ENCODE measurements at regions not wholly inside any gene's neighbourhood (a gene's known extent, or its start where the extent isn't known, plus 50 kb on each side); places are given as distances from the start of the nearest gene placed in this dataset.

DNA sequence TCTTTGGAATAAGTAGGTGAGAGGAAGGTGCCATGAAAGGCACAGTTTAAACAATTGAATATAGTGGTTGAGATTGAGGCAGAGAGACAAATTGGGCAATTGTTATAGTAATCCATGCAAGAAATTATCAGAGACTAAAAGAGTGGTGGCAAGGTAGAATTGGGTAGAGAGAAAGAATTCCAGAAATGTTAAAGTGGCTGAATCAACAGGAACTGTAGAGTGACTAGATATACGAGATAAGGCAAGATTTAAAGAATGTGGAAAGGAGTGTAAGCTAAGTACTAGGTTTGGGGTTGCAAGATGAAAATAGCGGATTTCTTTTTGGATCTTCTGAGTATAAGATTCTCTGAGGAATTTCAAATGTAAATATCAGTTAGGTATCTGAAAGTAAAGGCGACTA lies 285.2 kb downstream of the DMRTA1 start:
- TF ChIP-seq, protein P1, sequence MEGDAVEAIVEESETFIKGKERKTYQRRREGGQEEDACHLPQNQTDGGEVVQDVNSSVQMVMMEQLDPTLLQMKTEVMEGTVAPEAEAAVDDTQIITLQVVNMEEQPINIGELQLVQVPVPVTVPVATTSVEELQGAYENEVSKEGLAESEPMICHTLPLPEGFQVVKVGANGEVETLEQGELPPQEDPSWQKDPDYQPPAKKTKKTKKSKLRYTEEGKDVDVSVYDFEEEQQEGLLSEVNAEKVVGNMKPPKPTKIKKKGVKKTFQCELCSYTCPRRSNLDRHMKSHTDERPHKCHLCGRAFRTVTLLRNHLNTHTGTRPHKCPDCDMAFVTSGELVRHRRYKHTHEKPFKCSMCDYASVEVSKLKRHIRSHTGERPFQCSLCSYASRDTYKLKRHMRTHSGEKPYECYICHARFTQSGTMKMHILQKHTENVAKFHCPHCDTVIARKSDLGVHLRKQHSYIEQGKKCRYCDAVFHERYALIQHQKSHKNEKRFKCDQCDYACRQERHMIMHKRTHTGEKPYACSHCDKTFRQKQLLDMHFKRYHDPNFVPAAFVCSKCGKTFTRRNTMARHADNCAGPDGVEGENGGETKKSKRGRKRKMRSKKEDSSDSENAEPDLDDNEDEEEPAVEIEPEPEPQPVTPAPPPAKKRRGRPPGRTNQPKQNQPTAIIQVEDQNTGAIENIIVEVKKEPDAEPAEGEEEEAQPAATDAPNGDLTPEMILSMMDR (IDR thresholded peaks at IDR 0.05; ENCODE audit: unreplicated experiment): no peak

GRCh38 chr9:22739712-22740111 lies 293.1 kb downstream of the DMRTA1 start:
- H3K36me3 Mint-ChIP-seq (ENCODE audit: low read depth, unreplicated experiment): no peaks in the 10 kb centered on the region
- no peak for DNase-seq (ENCODE audit: low spot score)
- no peaks in the 10 kb centered on the region for H3K9me3 Mint-ChIP-seq (ENCODE audit: unreplicated experiment)
- TF ChIP-seq, protein P1 (IDR thresholded peaks at IDR 0.05; ENCODE audit: unreplicated experiment): no peak
- H3K4me3 Mint-ChIP-seq (ENCODE audit: unreplicated experiment): no peak overlapping the region
- no peaks in the 10 kb centered on the region for H3K4me1 Mint-ChIP-seq (ENCODE audit: unreplicated experiment)
- H3K27ac Mint-ChIP-seq (ENCODE audit: unreplicated experiment): no peak overlapping the region
- H3K27me3 Mint-ChIP-seq (ENCODE audit: unreplicated experiment): peaks cover 3% of the 10 kb centered on the region

More for the DNA sequence above, 285.2 kb downstream of the DMRTA1 start:
- H3K4me3 Mint-ChIP-seq (ENCODE audit: unreplicated experiment): no peak overlapping the region
- DNase-seq (ENCODE audit: low spot score): no peak
- H3K27me3 Mint-ChIP-seq (ENCODE audit: unreplicated experiment): no peaks in the 10 kb centered on the region
- H3K36me3 Mint-ChIP-seq (ENCODE audit: low read depth, unreplicated experiment): no peaks in the 10 kb centered on the region
- no peaks in the 10 kb centered on the region for H3K9me3 Mint-ChIP-seq (ENCODE audit: unreplicated experiment)
- H3K4me1 Mint-ChIP-seq (ENCODE audit: unreplicated experiment): peaks cover 3% of the 10 kb centered on the region
- no peak overlapping the region for H3K27ac Mint-ChIP-seq (ENCODE audit: unreplicated experiment)

DNA sequence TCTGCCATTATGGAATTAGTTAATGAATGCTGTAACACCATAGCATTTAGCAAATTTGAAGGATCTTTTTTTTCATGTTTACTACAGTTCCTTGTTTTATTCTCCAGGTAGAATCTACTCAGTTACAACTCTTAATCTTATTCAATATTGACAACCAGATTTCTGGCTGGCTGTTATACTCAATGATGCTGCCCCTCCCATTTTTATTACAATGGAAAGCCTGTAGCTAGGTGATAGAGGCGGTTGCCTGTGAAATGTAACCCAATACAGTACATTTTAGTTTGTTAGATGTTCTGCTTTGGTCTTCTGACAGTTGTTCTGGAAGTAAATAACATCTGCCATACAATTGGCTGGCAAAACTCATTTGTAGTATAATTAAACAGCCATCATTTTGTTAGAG lies 294.2 kb downstream of the DMRTA1 start:
- no peaks in the 10 kb centered on the region for H3K9me3 Mint-ChIP-seq (ENCODE audit: unreplicated experiment)
- no peak for DNase-seq (ENCODE audit: low spot score)
- TF ChIP-seq, protein P1 (IDR thresholded peaks at IDR 0.05; ENCODE audit: unreplicated experiment): no peak
- H3K27me3 Mint-ChIP-seq (ENCODE audit: unreplicated experiment): peaks cover 3% of the 10 kb centered on the region
- H3K27ac Mint-ChIP-seq (ENCODE audit: unreplicated experiment): no peak overlapping the region
- H3K4me1 Mint-ChIP-seq (ENCODE audit: unreplicated experiment): no peaks in the 10 kb centered on the region
- no peaks in the 10 kb centered on the region for H3K36me3 Mint-ChIP-seq (ENCODE audit: low read depth, unreplicated experiment)
- no peak overlapping the region for H3K4me3 Mint-ChIP-seq (ENCODE audit: unreplicated experiment)

DNA sequence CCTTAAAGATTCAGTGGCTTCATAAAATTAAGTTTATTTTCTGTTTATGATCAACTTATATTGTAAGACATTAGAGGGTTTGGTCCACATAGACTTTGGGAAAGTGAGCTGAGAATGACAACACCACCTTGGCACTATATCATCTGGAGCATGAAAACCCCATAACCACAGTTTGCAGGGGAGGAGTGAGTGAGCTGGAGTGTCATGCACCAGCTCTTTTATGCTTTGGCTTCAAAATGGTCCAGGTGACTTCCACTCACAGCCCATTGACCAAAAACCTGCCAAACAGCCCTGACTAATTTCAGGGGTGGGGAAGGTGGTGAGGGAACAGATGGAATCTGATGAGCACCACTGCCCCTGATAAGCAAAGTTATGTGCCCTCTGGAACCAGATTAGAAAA lies 295.8 kb downstream of the DMRTA1 start:
- H3K4me1 Mint-ChIP-seq (ENCODE audit: unreplicated experiment): no peaks in the 10 kb centered on the region
- H3K9me3 Mint-ChIP-seq (ENCODE audit: unreplicated experiment): no peaks in the 10 kb centered on the region
- H3K27me3 Mint-ChIP-seq (ENCODE audit: unreplicated experiment): no peaks in the 10 kb centered on the region
- H3K36me3 Mint-ChIP-seq (ENCODE audit: low read depth, unreplicated experiment): no peaks in the 10 kb centered on the region
- TF ChIP-seq, protein P1 (IDR thresholded peaks at IDR 0.05; ENCODE audit: unreplicated experiment): no peak
- H3K27ac Mint-ChIP-seq (ENCODE audit: unreplicated experiment): no peak overlapping the region
- no peak for DNase-seq (ENCODE audit: low spot score)
- H3K4me3 Mint-ChIP-seq (ENCODE audit: unreplicated experiment): no peak overlapping the region

DNA sequence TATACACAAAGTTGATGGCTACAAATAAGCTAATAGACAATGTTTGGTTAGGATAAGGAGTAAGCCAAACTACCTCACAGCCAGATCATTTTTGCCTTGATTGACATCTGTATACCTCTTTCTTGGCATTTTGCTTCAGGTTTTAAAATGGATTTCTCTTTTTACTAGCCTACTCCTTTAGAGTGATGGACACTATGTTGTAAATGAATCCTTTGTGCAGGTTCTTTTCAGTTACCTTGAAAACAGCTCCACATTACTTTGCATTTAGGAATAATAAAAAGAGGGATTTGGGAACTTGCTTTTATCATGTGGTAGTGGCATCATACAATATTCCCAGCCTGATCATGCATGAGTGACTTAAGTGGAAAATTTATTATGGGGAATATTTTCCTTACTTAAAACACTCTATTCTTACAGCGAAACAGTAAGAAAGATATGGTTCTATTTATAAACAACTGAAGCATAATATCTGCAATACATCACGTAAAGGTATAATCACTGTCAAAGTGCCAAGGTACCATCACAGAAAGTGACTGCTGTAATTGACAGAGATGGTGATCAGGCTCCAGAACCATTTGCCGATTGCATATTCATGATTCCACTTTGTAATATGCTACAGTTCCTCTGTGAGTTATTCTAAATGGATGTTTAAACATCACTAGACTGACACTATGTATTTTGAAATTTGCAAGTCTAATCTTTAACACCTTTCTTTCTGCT lies 327.0 kb downstream of the DMRTA1 start:
- Mint-ChIP-seq H3K36me3 (ENCODE audit: low read depth, unreplicated experiment) (no peaks in the 10 kb centered on the region), H3K27me3 (ENCODE audit: unreplicated experiment) (no peaks in the 10 kb centered on the region), H3K4me1 (ENCODE audit: unreplicated experiment) (no peaks in the 10 kb centered on the region), H3K27ac (ENCODE audit: unreplicated experiment) (no peak overlapping the region), H3K4me3 (ENCODE audit: unreplicated experiment) (no peak overlapping the region), H3K9me3 (ENCODE audit: unreplicated experiment) (no peaks in the 10 kb centered on the region)
- no peak for DNase-seq (ENCODE audit: low spot score)
- TF ChIP-seq, protein P1 (IDR thresholded peaks at IDR 0.05; ENCODE audit: unreplicated experiment): no peak

All from endothelial cell (in vitro differentiated cells).